ENCODE measurements at regions not wholly inside any gene's neighbourhood (a gene's known extent, or its start where the extent isn't known, plus 50 kb on each side); places are given as distances from the start of the nearest gene placed in this dataset.

DNA sequence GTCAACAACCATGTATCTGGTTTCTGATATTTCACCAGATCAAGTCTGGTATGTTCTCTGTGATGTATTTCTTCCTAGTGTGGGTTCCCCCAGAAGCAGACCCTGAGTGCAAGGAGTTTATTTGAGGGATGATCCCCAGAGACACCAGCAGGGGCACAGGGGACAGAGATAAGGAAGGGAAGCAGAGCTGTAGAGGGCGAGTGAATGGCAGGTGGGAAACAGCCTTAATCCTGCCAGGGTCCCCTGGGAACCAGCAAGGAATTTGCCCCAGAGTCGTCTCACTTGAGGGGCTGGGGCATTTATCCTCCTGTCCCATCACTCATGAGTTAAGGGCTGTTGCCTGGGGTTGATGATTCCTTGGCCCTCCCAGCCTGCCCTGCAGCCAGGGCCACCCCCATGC lies 206.4 kb upstream of the BCOR start:
- no peaks in the 10 kb centered on the region for H3K36me3 ChIP-seq (replicated peaks)

DNA sequence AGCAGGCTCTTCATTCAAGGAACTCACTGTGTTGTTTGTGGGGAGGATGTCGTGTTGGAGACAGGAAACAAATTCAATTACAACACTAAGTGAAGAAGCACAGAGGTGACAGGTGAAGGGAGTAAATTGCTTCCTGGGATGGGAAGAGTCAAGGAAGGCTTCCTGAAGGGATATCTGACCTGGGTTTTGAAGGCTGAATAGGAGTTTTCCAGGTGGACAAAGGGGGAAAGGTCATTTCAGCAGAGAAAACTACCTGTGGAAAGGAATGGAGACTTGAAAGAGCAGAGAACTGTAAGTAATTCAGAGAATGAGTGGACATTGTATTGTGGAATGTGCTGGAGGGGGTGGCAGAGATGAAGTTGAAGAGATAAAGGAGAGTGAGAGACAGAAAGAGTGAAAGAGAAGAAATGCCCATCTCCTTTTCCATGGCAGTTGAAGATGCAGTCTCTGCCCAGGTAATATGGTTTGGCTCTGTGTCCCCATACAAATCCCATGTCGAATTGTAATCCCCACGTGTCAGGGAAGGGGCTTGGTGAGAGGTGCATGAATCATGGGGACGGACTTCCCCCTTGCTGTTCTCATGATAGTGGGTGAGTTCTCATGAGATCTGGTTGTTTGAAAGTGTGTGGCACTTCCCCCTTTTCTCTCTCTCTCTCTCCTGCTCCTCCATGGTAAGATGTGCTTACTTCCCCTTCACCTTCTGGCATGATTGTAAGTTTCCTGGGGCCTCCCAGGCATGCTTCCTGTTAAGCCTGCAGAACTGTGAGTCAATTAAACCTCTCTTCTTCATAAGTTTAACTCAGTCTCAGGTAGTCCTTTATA lies 205.7 kb upstream of the BCOR start:
- Histone ChIP-seq H3K27ac (no peak overlapping the region), H3K27me3 (replicated peaks) (no peaks in the 10 kb centered on the region), H3K36me3 (replicated peaks) (no peaks in the 10 kb centered on the region), H3K4me3 (ENCODE audit: low read depth, low read length) (no peak overlapping the region)
- TF ChIP-seq, protein P1, sequence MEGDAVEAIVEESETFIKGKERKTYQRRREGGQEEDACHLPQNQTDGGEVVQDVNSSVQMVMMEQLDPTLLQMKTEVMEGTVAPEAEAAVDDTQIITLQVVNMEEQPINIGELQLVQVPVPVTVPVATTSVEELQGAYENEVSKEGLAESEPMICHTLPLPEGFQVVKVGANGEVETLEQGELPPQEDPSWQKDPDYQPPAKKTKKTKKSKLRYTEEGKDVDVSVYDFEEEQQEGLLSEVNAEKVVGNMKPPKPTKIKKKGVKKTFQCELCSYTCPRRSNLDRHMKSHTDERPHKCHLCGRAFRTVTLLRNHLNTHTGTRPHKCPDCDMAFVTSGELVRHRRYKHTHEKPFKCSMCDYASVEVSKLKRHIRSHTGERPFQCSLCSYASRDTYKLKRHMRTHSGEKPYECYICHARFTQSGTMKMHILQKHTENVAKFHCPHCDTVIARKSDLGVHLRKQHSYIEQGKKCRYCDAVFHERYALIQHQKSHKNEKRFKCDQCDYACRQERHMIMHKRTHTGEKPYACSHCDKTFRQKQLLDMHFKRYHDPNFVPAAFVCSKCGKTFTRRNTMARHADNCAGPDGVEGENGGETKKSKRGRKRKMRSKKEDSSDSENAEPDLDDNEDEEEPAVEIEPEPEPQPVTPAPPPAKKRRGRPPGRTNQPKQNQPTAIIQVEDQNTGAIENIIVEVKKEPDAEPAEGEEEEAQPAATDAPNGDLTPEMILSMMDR (IDR thresholded peaks at IDR 0.05; ENCODE audit: low read depth, low read length, missing control alignments): no peak
- no peak for DNase-seq
- in situ Hi-C loops (cut with HindIII; ENCODE audit: low pct_ligation_motif_present, low sequenced_read_pairs): no loop called here

More for the DNA sequence above, 206.4 kb upstream of the BCOR start:
- Histone ChIP-seq H3K4me3 (ENCODE audit: low read depth, low read length) (no peak overlapping the region), H3K27me3 (replicated peaks) (no peaks in the 10 kb centered on the region), H3K27ac (no peak overlapping the region)
- in situ Hi-C loops (cut with HindIII; ENCODE audit: low pct_ligation_motif_present, low sequenced_read_pairs): no loop called here
- TF ChIP-seq, protein P1 (IDR thresholded peaks at IDR 0.05; ENCODE audit: low read depth, low read length, missing control alignments): no peak
- no peak for DNase-seq

DNA sequence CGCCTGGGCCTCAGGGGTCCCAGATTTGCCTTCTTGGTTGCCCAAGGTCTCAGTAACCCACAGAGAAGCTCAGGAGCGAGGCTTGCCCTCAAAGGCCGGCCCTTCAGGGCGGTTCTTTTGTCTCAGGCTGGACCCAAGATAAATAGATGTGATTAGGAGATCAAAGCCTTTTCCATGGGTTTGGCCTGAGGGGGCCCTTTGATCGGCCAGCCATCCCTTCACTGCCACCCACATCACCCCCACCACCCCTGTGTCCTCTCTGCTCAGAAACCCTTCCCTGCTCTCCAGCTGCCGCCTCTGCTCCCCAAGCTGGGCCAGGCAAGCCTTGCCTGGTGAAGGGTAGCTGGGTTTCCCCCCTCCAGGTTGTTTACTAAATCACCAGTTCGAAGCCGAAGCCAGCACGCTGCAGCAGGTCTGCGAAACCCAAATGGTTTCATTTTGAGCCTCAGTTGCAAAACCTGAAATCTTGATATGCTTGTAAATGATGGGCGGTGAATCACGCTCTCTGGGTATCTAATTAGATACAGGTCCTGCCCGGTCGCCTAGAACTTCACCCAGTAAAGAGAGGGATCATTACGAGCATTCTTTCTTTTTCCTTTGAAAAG lies 202.6 kb upstream of the BCOR start:
- H3K4me3 ChIP-seq (ENCODE audit: low read depth, low read length): no peak overlapping the region
- no peaks in the 10 kb centered on the region for H3K36me3 ChIP-seq (replicated peaks)
- H3K27ac ChIP-seq: no peak overlapping the region
- TF ChIP-seq, protein P1 (IDR thresholded peaks at IDR 0.05; ENCODE audit: low read depth, low read length, missing control alignments): no peak
- in situ Hi-C loops (cut with HindIII; ENCODE audit: low pct_ligation_motif_present, low sequenced_read_pairs): no loop called here
- DNase-seq: no peak
- no peaks in the 10 kb centered on the region for H3K27me3 ChIP-seq (replicated peaks)

DNA sequence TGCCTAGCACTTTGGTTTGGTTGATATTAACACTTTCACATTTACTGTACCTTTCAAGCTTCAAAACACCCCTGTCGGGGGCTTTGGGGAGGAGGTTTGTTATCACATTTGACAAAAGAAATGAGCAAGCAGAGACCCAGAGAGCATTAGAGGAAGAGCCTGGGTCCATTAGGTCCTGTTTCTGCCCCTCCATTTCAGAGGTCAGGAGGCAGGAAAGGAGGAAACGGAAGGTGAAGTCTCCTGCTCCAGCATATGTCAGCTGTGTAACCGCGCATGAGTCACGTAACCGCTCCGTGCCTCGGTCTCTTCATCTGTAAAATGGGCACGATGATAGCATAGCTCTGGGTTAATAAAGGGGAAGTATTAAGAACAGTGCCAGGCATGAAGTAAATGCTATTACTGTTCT lies 201.9 kb upstream of the BCOR start:
- H3K27ac ChIP-seq: no peak overlapping the region
- H3K4me3 ChIP-seq (ENCODE audit: low read depth, low read length): no peak overlapping the region
- DNase-seq: no peak
- H3K27me3 ChIP-seq (replicated peaks): no peaks in the 10 kb centered on the region
- TF ChIP-seq, protein P1 (IDR thresholded peaks at IDR 0.05; ENCODE audit: low read depth, low read length, missing control alignments): no peak
- in situ Hi-C loops (cut with HindIII; ENCODE audit: low pct_ligation_motif_present, low sequenced_read_pairs): no loop called here
- no peaks in the 10 kb centered on the region for H3K36me3 ChIP-seq (replicated peaks)

DNA sequence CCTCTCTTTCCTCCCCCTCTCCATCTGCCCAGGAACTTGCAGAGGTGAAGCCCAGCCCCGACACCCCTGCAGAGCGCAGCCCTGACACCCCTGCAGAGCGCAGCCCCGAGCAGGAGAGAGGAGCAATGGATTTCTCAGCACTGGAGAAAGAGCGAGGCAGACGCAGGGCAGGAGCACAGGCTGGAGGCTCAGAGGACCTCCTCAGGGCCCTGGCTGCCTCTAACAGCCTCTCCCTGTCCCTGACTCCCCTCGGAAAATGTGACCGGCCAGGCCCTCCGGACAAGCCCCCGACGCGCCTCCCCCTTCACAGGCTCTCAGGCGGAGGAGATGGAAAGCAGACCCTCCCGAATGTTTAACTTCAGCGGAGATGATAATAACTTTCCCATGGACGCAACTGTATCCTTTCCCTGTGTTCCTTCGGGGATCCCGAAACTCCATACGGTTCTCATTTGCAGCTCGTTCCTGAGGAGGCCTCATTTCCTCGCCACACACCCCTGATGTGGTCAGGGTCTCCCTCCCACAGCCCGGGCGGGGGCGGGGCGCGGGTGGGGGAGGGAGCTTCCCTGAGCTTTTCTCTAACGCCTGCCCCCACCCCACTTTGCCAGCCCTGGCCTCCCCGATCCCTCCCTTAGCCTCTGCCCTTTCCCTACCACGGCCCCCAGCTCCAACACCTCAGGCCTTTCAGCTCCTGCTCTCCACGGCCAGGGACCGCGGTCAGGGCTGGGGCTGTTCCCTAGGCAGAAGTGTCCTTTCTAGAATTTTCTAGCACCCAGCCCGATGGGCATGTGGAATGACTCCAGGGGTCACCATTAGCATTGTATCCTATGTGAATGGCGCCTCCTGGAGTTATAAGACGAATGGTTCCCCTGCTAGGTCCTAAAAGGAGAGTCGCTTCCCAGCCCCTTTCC lies 201.1 kb upstream of the BCOR start:
- Histone ChIP-seq H3K4me3 (ENCODE audit: low read depth, low read length) (no peak overlapping the region), H3K27me3 (replicated peaks) (no peaks in the 10 kb centered on the region), H3K27ac (no peak overlapping the region), H3K36me3 (replicated peaks) (no peaks in the 10 kb centered on the region)
- DNase-seq: no peak
- TF ChIP-seq, protein P1 (IDR thresholded peaks at IDR 0.05; ENCODE audit: low read depth, low read length, missing control alignments): peak; percentile 48
- in situ Hi-C loops (cut with HindIII; ENCODE audit: low pct_ligation_motif_present, low sequenced_read_pairs): no loop called here

All from brain microvascular endothelial cell (primary cell).